ENCODE measurements at regions not wholly inside any gene's neighbourhood (a gene's known extent, or its start where the extent isn't known, plus 50 kb on each side); places are given as distances from the start of the nearest gene placed in this dataset.
A peak's percentile ranks its signal among the peaks of the same experiment; 100 is the strongest.

DNA sequence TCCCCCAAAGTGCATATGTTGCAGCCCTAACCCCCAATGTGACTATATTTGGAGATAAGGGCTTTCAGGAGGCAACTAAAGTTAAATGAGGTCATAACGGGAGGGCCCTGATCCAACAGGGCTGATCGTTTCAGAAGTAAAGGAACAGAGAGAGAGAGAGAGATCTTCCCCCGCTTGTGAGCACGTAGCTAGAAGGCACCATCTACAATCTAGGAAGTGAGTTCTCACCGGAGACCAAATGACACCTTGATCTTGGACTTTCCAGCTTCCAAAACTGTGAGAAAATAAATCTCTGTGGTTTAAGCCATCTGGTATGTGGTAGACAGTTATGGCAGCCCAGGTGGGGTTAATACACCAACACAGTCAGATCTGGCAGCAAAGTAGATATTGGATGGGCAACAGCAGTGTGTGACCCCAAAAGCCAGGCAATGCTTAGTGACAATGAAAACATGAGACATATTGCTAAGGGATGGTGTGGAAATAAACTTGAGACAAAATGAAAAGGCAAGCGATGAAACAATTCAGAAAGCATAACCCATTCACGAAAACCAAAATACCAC, 147.2 kb upstream of the GSC start:
- DNase-seq (ENCODE audit: low spot score), result no peak
- ATAC-seq (ENCODE audit: low read depth), result no peak
- TF ChIP-seq, protein P1, sequence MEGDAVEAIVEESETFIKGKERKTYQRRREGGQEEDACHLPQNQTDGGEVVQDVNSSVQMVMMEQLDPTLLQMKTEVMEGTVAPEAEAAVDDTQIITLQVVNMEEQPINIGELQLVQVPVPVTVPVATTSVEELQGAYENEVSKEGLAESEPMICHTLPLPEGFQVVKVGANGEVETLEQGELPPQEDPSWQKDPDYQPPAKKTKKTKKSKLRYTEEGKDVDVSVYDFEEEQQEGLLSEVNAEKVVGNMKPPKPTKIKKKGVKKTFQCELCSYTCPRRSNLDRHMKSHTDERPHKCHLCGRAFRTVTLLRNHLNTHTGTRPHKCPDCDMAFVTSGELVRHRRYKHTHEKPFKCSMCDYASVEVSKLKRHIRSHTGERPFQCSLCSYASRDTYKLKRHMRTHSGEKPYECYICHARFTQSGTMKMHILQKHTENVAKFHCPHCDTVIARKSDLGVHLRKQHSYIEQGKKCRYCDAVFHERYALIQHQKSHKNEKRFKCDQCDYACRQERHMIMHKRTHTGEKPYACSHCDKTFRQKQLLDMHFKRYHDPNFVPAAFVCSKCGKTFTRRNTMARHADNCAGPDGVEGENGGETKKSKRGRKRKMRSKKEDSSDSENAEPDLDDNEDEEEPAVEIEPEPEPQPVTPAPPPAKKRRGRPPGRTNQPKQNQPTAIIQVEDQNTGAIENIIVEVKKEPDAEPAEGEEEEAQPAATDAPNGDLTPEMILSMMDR (IDR thresholded peaks at IDR 0.05; ENCODE audit: poor library complexity, severe bottlenecking), result no peak
- no peak overlapping the region for H3K4me3 ChIP-seq (ENCODE audit: severe bottlenecking)
- H3K27ac ChIP-seq (ENCODE audit: poor library complexity, severe bottlenecking), result no peak overlapping the region
- no peaks in the 10 kb centered on the region for H3K4me1 ChIP-seq (ENCODE audit: insufficient read depth, poor library complexity, severe bottlenecking)
- no peaks in the 10 kb centered on the region for H3K36me3 ChIP-seq (ENCODE audit: low read depth)
- H3K9me3 ChIP-seq (ENCODE audit: severe bottlenecking), result no peaks in the 10 kb centered on the region
- H3K27me3 ChIP-seq (ENCODE audit: insufficient read depth, poor library complexity, severe bottlenecking), result no peaks in the 10 kb centered on the region

DNA sequence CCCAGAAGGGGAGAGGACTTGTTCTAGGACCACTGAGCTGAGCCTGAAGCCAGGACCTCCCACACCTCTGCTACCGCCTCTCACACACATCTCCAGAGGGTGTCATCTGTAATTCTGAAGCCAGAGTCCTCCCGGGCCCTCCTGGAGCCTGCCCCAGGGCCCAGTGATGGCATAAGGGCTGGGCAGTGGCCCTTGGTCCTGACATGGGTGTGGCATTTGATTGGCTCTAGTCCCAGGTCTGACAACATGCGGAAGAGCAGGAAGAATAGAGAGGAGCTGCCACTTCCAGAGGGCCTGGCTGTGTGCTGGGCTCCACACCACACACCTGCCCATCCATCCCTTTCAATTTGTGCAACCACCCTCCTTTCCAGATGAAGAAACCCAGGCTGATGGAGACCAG, 144.3 kb upstream of the GSC start:
- H3K36me3 ChIP-seq (ENCODE audit: low read depth), result no peaks in the 10 kb centered on the region
- H3K4me1 ChIP-seq (ENCODE audit: insufficient read depth, poor library complexity, severe bottlenecking), result no peaks in the 10 kb centered on the region
- ATAC-seq (ENCODE audit: low read depth) (no peak), DNase-seq (ENCODE audit: low spot score) (peak; percentile 31)
- no peak overlapping the region for H3K4me3 ChIP-seq (ENCODE audit: severe bottlenecking)
- H3K9me3 ChIP-seq (ENCODE audit: severe bottlenecking), result no peaks in the 10 kb centered on the region
- peaks cover 24% of the 10 kb centered on the region for H3K27me3 ChIP-seq (ENCODE audit: insufficient read depth, poor library complexity, severe bottlenecking)
- TF ChIP-seq, protein P1 (IDR thresholded peaks at IDR 0.05; ENCODE audit: poor library complexity, severe bottlenecking), result no peak
- no peak overlapping the region for H3K27ac ChIP-seq (ENCODE audit: poor library complexity, severe bottlenecking)

DNA sequence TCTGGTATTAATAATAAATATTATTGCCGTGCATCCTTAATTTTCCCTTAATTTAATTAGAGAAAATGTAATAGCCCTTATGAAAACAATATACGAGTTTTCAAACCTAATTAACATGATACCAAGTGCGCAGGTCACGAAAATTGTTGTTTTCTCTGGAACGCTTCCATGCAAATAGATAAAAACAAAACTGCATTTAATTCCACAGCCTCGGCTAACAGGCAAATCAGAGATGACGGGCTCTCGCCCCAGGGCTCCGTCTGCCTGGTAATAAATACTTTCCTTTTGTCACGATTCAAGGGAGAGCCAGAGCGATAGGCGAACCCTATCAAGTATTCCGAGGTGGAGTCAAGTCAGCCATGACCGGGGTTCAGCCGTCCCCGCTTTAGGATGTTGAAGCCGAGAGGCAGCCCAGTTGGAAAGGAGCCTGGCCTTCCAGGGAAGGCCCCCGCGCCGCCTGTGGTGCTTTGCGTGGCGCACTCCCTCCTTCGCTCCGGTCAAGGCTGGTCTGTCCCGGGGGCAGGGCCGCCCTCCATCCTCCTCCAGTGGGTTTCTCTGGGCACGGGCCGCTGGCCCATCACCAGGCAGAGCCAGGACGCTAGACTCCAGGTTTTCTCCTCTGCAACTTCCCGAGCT, 137.8 kb upstream of the GSC start:
- Histone ChIP-seq H3K4me1 (ENCODE audit: insufficient read depth, poor library complexity, severe bottlenecking) (no peaks in the 10 kb centered on the region), H3K4me3 (ENCODE audit: severe bottlenecking) (no peak overlapping the region), H3K27ac (ENCODE audit: poor library complexity, severe bottlenecking) (no peak overlapping the region), H3K27me3 (ENCODE audit: insufficient read depth, poor library complexity, severe bottlenecking) (peaks cover 41% of the 10 kb centered on the region), H3K36me3 (ENCODE audit: low read depth) (no peaks in the 10 kb centered on the region), H3K9me3 (ENCODE audit: severe bottlenecking) (no peaks in the 10 kb centered on the region)
- peak; percentile 44 for DNase-seq (ENCODE audit: low spot score)
- ATAC-seq (ENCODE audit: low read depth), result no peak
- TF ChIP-seq, protein P1 (IDR thresholded peaks at IDR 0.05; ENCODE audit: poor library complexity, severe bottlenecking), result no peak

DNA sequence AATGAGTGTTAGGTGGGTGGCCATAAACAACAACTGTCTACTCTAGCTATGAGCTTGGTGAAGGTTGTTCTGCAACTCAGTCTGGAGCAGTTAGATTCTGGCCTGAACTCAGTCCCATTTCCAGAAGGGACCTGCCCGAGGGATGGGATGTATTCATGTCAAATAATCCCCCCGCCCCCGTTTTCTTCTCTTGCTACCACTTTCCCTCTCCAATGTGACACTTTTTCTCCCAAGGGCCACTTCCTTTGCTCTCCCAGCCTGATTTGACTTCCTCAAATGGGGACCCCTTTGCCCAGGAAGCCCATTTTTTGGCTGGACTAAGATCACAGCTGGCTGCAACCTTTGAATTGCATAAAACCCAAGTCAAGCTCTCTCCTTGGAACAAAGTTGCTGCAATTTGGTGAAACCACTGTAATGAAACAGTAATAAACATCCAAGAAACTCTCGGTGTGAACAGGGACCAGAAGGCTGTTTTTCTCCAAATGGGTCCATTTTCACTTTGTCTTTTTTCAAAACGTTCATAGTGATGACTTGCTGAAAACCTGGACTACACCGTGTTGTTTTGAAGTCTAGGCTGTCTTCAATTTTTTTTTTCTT, 137.2 kb upstream of the GSC start:
- H3K4me3 ChIP-seq (ENCODE audit: severe bottlenecking), result no peak overlapping the region
- TF ChIP-seq, protein P1 (IDR thresholded peaks at IDR 0.05; ENCODE audit: poor library complexity, severe bottlenecking), result no peak
- ATAC-seq (ENCODE audit: low read depth), result no peak

DNA sequence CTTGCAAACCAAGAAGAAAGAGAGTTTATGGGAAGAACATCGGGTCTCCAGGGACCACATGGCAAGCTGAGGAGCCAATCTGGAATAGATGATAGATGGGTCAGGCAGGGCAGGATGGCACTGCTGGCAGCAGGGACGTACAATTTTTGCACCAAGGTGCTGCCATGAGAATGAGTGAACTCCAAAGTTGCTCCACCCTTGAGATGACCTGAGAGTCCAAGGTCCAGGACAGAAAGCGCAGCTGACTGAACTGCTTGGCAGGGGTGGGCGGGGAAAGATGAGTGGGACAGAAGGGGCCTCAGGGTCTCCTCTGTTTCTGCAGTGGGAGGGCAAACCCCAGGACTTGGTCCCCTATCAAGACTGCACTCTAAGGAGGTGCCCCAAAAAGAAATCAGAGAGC, 136.7 kb upstream of the GSC start:
- DNase-seq (ENCODE audit: low spot score) (peak; percentile 38), ATAC-seq (ENCODE audit: low read depth) (no peak)
- Histone ChIP-seq H3K9me3 (ENCODE audit: severe bottlenecking) (no peaks in the 10 kb centered on the region), H3K4me3 (ENCODE audit: severe bottlenecking) (no peak overlapping the region), H3K27ac (ENCODE audit: poor library complexity, severe bottlenecking) (no peak overlapping the region), H3K36me3 (ENCODE audit: low read depth) (no peaks in the 10 kb centered on the region), H3K4me1 (ENCODE audit: insufficient read depth, poor library complexity, severe bottlenecking) (no peaks in the 10 kb centered on the region), H3K27me3 (ENCODE audit: insufficient read depth, poor library complexity, severe bottlenecking) (peaks cover 36% of the 10 kb centered on the region)
- TF ChIP-seq, protein P1 (IDR thresholded peaks at IDR 0.05; ENCODE audit: poor library complexity, severe bottlenecking), result no peak

More for the DNA sequence above, 137.2 kb upstream of the GSC start:
- DNase-seq (ENCODE audit: low spot score), result peak; percentile 25
- H3K27ac ChIP-seq (ENCODE audit: poor library complexity, severe bottlenecking), result no peak overlapping the region
- no peaks in the 10 kb centered on the region for H3K9me3 ChIP-seq (ENCODE audit: severe bottlenecking)
- peaks cover 41% of the 10 kb centered on the region for H3K27me3 ChIP-seq (ENCODE audit: insufficient read depth, poor library complexity, severe bottlenecking)
- H3K4me1 ChIP-seq (ENCODE audit: insufficient read depth, poor library complexity, severe bottlenecking), result no peaks in the 10 kb centered on the region
- no peaks in the 10 kb centered on the region for H3K36me3 ChIP-seq (ENCODE audit: low read depth)

All from RWPE2 (cell line).